GM12878 (cell line): ENCODE measurements at regions not wholly inside any gene's neighbourhood (a gene's known extent, or its start where the extent isn't known, plus 50 kb on each side); places are given as distances from the start of the nearest gene placed in this dataset.

ENCODE experiments used
- ATAC-seq: fragments of 200-7000 bp; cut with Tn5 transposase; 3 replicates; pipeline ENCODE4 v1.9.1; 2020; ENCODE audit warnings: mild to moderate bottlenecking, moderate library complexity
- BruUV-seq: library from RNA; stranded (reverse); fragments of 400-500 nt; replicated peaks from 2 replicates; lab custom pipeline; 2021; lab: Mats Ljungman, UMichigan
- CTCF ChIA-PET: fragments of 300-600 bp; sonication (Branson Sonifier 250); formaldehyde crosslinking; extraction: SDS; loops from one replicate; lab custom pipeline; 2021; ENCODE audit warnings: inconsistent platforms; lab: Yijun Ruan, JAX
- POLR2A ChIA-PET: fragments of 350-600 bp; formaldehyde crosslinking; extraction: SDS; loops from one replicate; lab custom pipeline; 2021; ENCODE audit warnings: inconsistent platforms; lab: Charles Lee
- RAD21 ChIA-PET: fragments of 300-600 bp; sonication (Branson Sonifier 250); formaldehyde crosslinking; loops from one replicate; lab custom pipeline; 2023; ENCODE audit warnings: antibody characterized with exemption; ENCODE audit not compliant: unreplicated experiment; lab: Charles Lee
- SMC1A ChIA-PET: fragments of 300-600 bp; sonication (Branson Sonifier 250); formaldehyde crosslinking; loops from one replicate; lab custom pipeline; 2023; ENCODE audit not compliant: unreplicated experiment, uncharacterized antibody; lab: Charles Lee
- DNase-seq: peaks from one replicate; pipeline ENCODE4 v3.0.0-alpha.2; 2011; ENCODE audit warnings: low read depth, low spot score
- FAIRE-seq: peaks from 3 replicates; lab custom pipeline; 2011; peaks lifted over from hg19 to GRCh38; lab: Jason Lieb, UNC
- H2AFZ ChIP-seq: 2 replicates; pipeline ENCODE4 v1.6.0; 2011; ENCODE audit warnings: low read depth, low read length, control low read depth; ENCODE audit not compliant: control insufficient read depth
- H3K27ac ChIP-seq: 2 replicates; pipeline ENCODE4 v1.5.1; 2011; ENCODE audit warnings: control low read depth; ENCODE audit not compliant: control insufficient read depth, insufficient read depth
- H3K27me3 ChIP-seq, 2 experiments: replicated peaks in 1 of 2; 2 replicates each; pipeline versions ENCODE4 v1.6.0 to v1.6.1; 2011; ENCODE audit warnings: low read length in 1 of 2; ENCODE audit not compliant: control insufficient read depth in 2 of 2, insufficient read depth in 2 of 2
- H3K36me3 ChIP-seq, 2 experiments: 2 replicates each; pipeline ENCODE4 v1.5.1; 2011; ENCODE audit warnings: low read length in 1 of 2; ENCODE audit not compliant: control insufficient read depth in 2 of 2, insufficient read depth in 2 of 2
- H3K4me1 ChIP-seq: 2 replicates; pipeline ENCODE4 v1.6.1; 2011; ENCODE audit warnings: mild to moderate bottlenecking, low read length, moderate library complexity, mixed read lengths; ENCODE audit not compliant: control insufficient read depth, insufficient read depth
- H3K4me2 ChIP-seq: 2 replicates; pipeline ENCODE4 v1.6.0; 2011; ENCODE audit warnings: control low read depth; ENCODE audit not compliant: control insufficient read depth, insufficient read depth
- H3K4me3 ChIP-seq: fragments of 200-600 bp; sonication (generic); 2 replicates; pipeline ENCODE4 v1.5.1; 2016
- H3K79me2 ChIP-seq: 2 replicates; pipeline ENCODE4 v1.6.0; 2011; ENCODE audit warnings: low read length; ENCODE audit not compliant: control insufficient read depth, insufficient read depth
- H3K9ac ChIP-seq: 2 replicates; pipeline ENCODE4 v1.8.0; 2011; ENCODE audit warnings: low read length, control low read depth, mixed read lengths; ENCODE audit not compliant: control insufficient read depth, insufficient read depth
- H3K9me3 ChIP-seq: replicated peaks from 3 replicates; pipeline ENCODE4 v1.5.1; 2011; ENCODE audit warnings: mild to moderate bottlenecking, low read length; ENCODE audit not compliant: control insufficient read depth, insufficient read depth
- H4K20me1 ChIP-seq: 2 replicates; pipeline ENCODE4 v1.6.0; 2011; ENCODE audit not compliant: control insufficient read depth, insufficient read depth
- BMI1 ChIP-seq: fragments of 450-650 bp; IDR thresholded peaks from 2 replicates; pipeline ENCODE4 v1.6.1; 2016; ENCODE audit warnings: mild to moderate bottlenecking, moderate library complexity, borderline replicate concordance
- GATAD2B ChIP-seq: fragments of 450-650 bp; conservative IDR thresholded peaks from 2 replicates; pipeline ENCODE4 v1.6.1; 2017; ENCODE audit warnings: low read depth, mild to moderate bottlenecking, moderate library complexity
- HDGF ChIP-seq: fragments of 450-650 bp; IDR thresholded peaks from 2 replicates; pipeline ENCODE4 v1.6.1; 2016; ENCODE audit warnings: antibody characterized with exemption
- HSF1 ChIP-seq: fragments of 150-350 bp; IDR thresholded peaks from 2 replicates; pipeline ENCODE4 v1.6.1; 2014; ENCODE audit warnings: mild to moderate bottlenecking, low read depth, low read length
- IRF4 ChIP-seq: IDR thresholded peaks from 2 replicates; pipeline ENCODE4 v1.6.1; 2011; ENCODE audit warnings: low read depth, low read length
- KLF5 ChIP-seq: fragments of 450-650 bp; IDR thresholded peaks from 2 replicates; pipeline ENCODE4 v1.6.1; 2014; ENCODE audit warnings: mild to moderate bottlenecking; ENCODE audit not compliant: partially characterized antibody
- LARP7 ChIP-seq: fragments of 450-650 bp; IDR thresholded peaks from 2 replicates; pipeline ENCODE4 v1.6.1; 2017; ENCODE audit warnings: mild to moderate bottlenecking
- MYB ChIP-seq: fragments of 150-350 bp; IDR thresholded peaks from 2 replicates; pipeline ENCODE4 v1.6.1; 2014; ENCODE audit warnings: mild to moderate bottlenecking, low read depth, low read length, borderline replicate concordance
- NR2C2 ChIP-seq: IDR thresholded peaks from 2 replicates; pipeline ENCODE4 v1.6.1; 2011; ENCODE audit warnings: borderline replicate concordance, low read depth; ENCODE audit not compliant: control insufficient read depth, insufficient read length
- PAX8 ChIP-seq: fragments of 450-650 bp; IDR thresholded peaks from 2 replicates; pipeline ENCODE4 v1.6.1; 2017; ENCODE audit warnings: mild to moderate bottlenecking, moderate library complexity
- RCOR1 ChIP-seq: conservative IDR thresholded peaks from 2 replicates; pipeline ENCODE4 v1.6.1; 2012; ENCODE audit warnings: low read depth, low read length, improper control_type of control experiment
- SMC3 ChIP-seq: IDR thresholded peaks from 2 replicates; pipeline ENCODE4 v1.6.1; 2011; ENCODE audit warnings: low read length, improper control_type of control experiment, borderline replicate concordance
- SP1 ChIP-seq: IDR thresholded peaks from one replicate; pipeline ENCODE4 v1.6.1; 2011; ENCODE audit warnings: low read depth, low read length
- STAT3 ChIP-seq: IDR thresholded peaks from 2 replicates; pipeline ENCODE4 v1.6.1; 2011; ENCODE audit warnings: low read depth, low read length, improper control_type of control experiment
- SUZ12 ChIP-seq: fragments of 200-600 bp; sonication (generic); IDR thresholded peaks from one replicate; pipeline ENCODE4 v1.6.1; 2018; ENCODE audit warnings: antibody characterized with exemption, mild to moderate bottlenecking; ENCODE audit not compliant: unreplicated experiment
- ZNF274 ChIP-seq: IDR thresholded peaks from one replicate; pipeline ENCODE4 v1.8.0; 2011; ENCODE audit not compliant: insufficient read length, insufficient read depth
- in situ Hi-C: fragments of 300-500 bp; cut with MboI; formaldehyde crosslinking; loops from 9 replicates; pipeline ENCODE4 v1.14.3; 2018; ENCODE audit warnings: mixed read lengths
- intact Hi-C: fragments of 100-400 bp; cut with micrococcal nuclease; formaldehyde crosslinking; loops from one replicate; pipeline ENCODE4 v1.14.2; 2022; ENCODE audit not compliant: unreplicated experiment
- TF ChIP-seq, protein P1 (sequence below): IDR thresholded peaks from 2 replicates; pipeline ENCODE4 v1.6.1; 2012; ENCODE audit warnings: low read depth, low read length, improper control_type of control experiment
- TF ChIP-seq, protein P2 (sequence below): IDR thresholded peaks from 2 replicates; pipeline ENCODE4 v1.6.1; 2011; ENCODE audit warnings: low read depth, low read length, improper control_type of control experiment, borderline replicate concordance

GRCh38 chr14:25412998-25413397 is 363.1 kb upstream of the STXBP6 start:
- Histone ChIP-seq H3K36me3 (no peaks in the 10 kb centered on the region), H3K4me2 (no peak overlapping the region)
- SMC1A ChIA-PET, result interaction anchor here (0.9 kb wide), 1 partner anchor 14 kb away, joined by 3 read pairs; no protein-coding TSS in a partner anchor
- CTCF ChIA-PET, result interaction anchor here (0.7 to 1.6 kb wide), 5 partner anchors 10 to 125 kb away, joined by 3 to 8 read pairs (median 5); no protein-coding TSS in a partner anchor
- TF ChIP-seq, protein P1, sequence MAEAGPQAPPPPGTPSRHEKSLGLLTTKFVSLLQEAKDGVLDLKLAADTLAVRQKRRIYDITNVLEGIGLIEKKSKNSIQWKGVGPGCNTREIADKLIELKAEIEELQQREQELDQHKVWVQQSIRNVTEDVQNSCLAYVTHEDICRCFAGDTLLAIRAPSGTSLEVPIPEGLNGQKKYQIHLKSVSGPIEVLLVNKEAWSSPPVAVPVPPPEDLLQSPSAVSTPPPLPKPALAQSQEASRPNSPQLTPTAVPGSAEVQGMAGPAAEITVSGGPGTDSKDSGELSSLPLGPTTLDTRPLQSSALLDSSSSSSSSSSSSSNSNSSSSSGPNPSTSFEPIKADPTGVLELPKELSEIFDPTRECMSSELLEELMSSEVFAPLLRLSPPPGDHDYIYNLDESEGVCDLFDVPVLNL, result no peak
- TF ChIP-seq HSF1 (no peak), BMI1 (no peak), LARP7 (no peak), SMC3 (no peak), KLF5 (no peak), IRF4 (no peak), ZNF274 (no peak), SUZ12 (no peak), HDGF (no peak), MYB (no peak), RCOR1 (no peak), SP1 (no peak), PAX8 (no peak), STAT3 (no peak), NR2C2 (no peak), GATAD2B (no peak)
- TF ChIP-seq, protein P2, sequence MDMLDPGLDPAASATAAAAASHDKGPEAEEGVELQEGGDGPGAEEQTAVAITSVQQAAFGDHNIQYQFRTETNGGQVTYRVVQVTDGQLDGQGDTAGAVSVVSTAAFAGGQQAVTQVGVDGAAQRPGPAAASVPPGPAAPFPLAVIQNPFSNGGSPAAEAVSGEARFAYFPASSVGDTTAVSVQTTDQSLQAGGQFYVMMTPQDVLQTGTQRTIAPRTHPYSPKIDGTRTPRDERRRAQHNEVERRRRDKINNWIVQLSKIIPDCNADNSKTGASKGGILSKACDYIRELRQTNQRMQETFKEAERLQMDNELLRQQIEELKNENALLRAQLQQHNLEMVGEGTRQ, result no peak
- TF ChIP-seq, all 136 proteins: peak for 0
- H3K9ac ChIP-seq, result no peak overlapping the region
- no peak for FAIRE-seq
- no peak overlapping the region for H3K27ac ChIP-seq
- H3K9me3 ChIP-seq, result no peaks in the 10 kb centered on the region
- H3K4me3 ChIP-seq, result no peak overlapping the region
- no peak for DNase-seq
- H3K79me2 ChIP-seq, result no peaks in the 10 kb centered on the region
- ATAC-seq, result no peak
- H4K20me1 ChIP-seq, result no peaks in the 10 kb centered on the region
- H3K4me1 ChIP-seq, result no peaks in the 10 kb centered on the region
- ChIA-PET POLR2A (no interaction called here), RAD21 (no interaction called here)
- no peaks in the 10 kb centered on the region for H3K27me3 ChIP-seq
- no peak overlapping the region for H2AFZ ChIP-seq
- no TSS peak for BruUV-seq
- intact Hi-C loops (no loop called here), in situ Hi-C loops (loop anchor here (25.0 kb wide), 1 partner anchor 676 kb away; no protein-coding TSS in a partner anchor)
